HG02852 (cell line): ENCODE measurements at regions not wholly inside any gene's neighbourhood (a gene's known extent, or its start where the extent isn't known, plus 50 kb on each side); places are given as distances from the start of the nearest gene placed in this dataset.

Experiments used
- ATAC-seq: cut with Tn5 transposase; IDR thresholded peaks from one replicate; pipeline ENCODE4 v1.9.1; 2021; ENCODE audit warnings: mild to moderate bottlenecking, moderate library complexity; ENCODE audit not compliant: unreplicated experiment

DNA sequence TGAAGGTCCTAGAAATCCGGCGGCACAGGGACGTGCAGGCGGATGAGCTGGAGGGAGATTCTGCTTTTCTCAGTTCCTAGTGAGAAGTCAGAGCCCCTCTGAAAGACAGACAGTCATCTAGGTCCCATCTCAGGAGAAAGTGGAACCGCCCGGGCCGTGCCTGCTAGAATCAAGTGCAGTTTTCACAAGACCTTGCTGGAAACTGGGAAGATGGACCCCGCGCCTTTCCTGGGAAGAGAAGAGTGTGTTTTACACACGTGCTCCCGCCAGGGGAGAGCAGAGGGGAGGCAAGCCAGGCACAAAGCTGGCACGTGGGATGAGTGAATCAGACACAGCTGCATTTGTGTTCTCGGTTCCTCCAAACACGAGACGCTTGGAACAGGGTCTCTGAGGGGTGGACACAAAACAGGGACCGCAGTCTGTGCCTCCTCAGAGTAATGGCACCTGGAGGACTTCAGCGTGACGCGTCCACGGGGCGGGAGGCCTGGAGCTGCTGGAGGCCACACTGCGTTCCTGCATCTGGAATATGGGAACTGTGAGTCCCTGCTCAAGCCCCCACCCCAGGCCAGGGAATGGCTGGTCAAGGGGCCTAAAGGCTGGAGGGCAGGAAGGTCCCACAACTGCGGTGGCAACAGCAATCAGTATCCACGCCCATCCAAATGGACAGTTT lies 218.3 kb downstream of the BRD1 start:
- ATAC-seq = no peak

DNA sequence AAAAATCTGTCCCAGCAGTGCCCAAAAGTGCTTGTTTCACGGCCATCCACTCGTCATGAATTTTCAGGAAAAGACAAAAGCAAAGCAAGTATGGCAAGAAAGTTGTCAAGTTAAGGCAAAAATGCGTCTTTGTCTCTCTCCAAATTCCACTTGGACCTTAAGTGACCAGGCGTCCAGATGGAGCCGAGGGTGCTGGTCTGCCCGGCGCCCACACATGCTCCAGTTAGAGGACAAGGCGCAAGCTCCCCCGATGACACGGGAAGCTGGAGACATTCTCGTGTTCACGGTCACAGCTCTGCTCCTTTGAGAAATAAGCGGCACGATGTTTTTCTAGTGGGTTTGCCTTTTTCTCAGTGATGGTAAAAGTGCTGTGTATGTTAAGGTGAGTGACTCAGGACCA lies 219.0 kb downstream of the BRD1 start:
- no peak for ATAC-seq

DNA sequence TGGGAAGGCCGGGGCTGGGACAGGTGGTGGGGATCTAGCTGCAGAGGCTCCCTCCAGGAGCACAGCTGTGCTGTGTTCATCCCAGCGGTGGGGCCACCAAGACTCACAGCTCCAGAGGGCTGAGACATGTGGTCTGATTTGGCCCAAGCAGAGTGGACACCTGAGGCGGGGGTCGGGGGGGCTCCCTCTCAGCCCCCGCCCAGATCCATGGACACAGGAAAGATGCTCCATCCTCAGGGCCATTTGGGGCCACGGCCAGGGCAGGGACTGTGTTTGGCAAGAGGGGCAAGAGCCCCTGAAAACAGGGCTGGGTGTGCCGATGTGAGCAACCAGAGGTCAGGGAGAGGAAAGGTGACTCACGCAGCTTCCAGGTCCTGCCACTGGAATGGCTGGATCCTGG lies 219.4 kb downstream of the BRD1 start:
- no peak for ATAC-seq

DNA sequence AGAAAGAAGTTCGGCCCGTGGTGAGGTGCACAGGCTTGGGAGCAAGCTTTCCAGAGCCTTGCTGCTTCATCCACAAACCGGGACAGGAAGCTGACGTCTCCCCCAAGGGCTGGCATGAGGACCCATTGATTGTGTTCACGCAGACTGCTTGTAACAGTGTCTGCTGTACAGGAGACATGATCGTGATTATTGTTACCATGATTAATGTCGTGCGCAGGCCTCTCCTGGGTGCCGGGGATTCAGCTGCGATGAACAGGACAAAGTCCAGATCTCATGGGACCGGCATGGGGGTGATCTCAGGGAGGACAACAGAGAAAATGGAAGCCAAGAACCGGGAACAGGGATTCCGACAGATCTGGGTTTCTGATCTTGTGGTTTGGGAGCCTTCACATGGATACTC lies 219.9 kb downstream of the BRD1 start:
- ATAC-seq = no peak

DNA sequence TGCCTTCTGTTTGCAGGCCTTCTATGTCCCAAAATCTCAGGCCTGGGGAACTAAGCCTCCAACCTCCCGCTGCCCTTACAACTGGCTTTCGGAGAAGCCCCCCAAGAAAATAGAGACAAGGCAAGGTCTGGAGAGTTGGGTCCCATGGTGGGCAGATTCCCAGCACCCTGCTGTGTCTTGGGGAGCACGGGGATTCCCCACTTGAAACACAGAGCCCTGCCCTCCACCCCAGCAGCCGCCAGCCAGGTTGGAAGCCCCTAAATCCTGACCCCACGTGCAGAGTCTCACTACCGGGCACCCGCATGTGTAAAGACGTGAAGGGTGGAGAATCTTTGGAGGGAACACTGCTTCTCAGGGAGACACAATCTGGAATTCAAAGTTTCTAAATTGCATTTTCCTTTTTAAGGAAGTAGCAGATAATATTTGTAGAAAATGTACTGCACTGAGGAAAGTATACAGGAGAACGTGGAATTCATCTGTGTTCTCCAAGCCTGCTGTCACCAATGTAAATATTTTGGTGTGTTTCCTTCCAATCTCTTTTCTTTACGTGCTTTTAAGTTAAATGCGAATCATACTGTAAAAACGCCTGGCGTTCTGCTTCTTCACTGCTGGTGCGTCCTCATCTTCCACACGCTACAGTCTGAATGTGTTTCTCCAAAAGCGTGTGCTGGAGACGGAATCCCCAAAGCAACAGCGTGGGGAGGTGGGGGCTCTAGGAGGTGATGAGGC lies 220.9 kb downstream of the BRD1 start:
- no peak for ATAC-seq

DNA sequence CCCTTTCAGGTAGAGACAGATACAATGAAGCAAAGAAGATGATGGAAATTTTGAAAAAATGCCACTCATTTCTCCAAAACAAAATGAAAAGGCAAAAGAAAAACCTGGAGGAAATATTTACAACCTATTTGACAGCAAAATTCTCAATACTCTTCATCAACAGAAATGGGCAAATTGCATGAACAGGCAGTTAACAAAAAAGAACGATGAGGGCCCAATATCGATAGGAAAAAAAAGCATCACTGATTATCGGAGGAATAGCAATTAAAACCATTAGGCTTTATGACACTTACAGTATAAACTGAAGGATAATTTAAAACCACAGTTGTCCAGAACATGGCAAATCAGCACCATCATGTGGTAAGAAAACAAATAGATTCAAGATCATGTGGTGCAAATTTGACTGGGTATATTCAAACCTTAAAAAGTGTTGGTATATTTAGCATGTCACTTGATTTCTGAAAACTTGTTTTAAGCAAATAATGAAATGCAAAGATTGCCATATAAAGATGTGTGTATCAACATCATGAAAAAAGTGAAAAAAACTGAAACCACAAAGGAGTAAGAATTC lies 222.9 kb downstream of the BRD1 start:
- no peak for ATAC-seq

DNA sequence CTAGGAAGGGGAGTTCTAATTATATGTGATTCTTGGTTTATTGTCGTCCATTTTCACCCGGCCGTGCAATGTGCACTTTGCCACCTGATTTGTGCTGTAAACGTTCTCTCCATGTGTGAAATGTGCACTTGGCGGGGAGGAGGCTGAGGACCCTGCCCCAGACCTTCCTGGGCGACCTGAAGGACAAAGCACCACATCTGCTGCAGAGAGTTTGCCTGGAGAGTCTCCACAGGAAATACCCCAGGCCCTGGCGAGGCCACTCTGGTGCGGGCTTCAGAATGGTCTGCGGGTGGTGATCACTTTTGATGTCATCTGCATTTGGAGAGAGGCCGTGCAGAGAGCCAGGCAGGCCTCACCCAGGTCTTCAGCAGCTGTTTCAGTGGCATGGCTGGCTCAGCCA lies 224.7 kb downstream of the BRD1 start:
- ATAC-seq = no peak

DNA sequence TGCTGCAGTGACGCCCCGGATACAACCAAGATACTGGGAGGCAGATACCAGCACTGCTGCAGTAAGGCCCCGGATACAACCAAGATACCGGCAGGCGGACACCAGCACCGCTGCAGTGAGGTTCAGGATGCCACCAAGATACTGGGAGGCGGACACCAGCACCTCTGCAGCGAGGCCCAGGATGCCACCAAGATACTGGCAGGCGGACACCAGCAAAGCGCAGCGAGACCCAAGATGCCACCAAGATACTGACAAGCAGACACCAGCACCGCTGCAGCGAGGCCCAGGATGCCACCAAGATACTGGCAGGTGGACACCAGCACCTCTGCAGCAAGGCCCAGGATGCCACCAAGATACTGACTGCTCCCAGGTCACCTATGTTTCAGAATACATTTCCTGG lies 225.2 kb downstream of the BRD1 start:
- ATAC-seq = no peak

DNA sequence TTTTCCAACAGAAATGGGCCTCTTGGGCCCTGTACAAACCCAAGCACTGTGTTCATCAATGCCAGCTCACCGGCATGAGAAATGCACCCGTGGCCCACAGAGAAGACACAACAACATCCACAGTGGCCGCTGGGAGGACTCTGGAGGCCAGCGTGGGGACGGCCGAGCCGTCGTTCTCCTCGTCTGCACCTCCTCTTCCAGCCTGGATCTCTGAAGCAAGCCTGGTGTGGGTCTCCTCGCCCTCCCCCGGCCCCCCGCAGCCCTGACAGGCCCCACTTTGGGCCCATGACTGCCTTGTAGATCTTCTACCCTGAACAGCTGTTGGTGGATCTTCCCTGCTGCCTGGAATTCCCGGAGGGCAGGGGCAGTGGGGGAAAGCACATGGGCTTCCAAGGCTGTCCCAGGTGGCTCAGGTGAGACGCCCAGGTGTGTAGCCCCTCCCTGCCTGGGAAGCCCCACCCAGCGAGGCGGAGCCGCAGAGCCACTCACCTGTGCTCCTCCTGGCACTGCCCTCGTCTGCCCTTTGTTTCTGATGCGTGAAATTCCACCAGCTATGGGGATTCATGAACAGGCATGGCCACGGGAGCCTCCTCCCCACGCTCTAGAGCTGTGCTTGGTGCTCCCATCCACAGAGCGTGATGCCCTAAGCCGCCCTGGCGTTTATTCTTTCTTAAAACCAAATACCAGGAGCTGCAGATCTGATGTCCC lies 225.9 kb downstream of the BRD1 start:
- ATAC-seq = no peak

DNA sequence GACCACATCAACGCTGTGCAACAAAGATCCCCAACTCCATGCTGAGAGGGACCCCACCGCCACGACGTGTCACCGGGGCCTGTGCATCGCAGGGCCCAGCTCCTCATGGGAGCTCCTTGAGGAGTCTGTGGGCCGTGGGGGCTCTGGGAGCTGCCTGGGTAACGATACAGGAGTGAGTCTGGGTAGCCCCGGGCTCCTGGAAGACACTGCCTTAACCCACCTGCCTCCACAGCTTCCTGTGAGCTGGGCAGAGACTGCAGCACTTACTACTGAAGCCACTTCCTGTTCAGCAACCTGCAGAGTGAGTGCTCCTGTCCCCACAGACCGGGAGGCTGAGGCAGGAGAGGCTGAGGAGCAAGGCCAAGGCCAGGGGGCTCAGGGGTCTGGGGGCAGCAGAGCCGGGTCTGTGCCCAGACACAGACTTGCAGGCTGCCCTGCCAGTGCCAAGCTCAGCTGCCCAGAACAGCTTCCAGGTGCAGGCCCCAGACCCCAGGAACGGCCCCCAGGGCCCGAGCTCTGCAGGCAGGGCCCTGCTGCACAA lies 226.7 kb downstream of the BRD1 start:
- ATAC-seq = no peak

DNA sequence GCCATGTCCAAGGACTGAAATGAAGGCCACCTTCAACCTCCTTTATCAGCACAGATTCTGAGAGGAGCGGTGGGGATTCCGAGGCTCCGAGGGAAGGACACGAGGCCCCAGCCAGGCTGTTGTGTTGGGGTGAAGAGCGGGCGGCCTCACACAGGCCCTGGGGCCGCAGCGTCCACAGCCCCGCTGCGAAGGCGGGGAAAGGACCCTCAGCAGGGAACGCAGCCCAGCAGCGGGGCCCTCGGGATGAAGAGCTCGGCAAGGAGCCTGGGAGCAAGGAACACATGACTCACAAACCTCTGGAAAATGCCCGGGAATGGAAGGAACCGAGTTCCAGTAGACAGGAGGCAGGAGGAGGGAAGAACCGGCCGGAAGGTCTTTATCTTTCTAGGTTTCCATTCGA lies 227.2 kb downstream of the BRD1 start:
- no peak for ATAC-seq

DNA sequence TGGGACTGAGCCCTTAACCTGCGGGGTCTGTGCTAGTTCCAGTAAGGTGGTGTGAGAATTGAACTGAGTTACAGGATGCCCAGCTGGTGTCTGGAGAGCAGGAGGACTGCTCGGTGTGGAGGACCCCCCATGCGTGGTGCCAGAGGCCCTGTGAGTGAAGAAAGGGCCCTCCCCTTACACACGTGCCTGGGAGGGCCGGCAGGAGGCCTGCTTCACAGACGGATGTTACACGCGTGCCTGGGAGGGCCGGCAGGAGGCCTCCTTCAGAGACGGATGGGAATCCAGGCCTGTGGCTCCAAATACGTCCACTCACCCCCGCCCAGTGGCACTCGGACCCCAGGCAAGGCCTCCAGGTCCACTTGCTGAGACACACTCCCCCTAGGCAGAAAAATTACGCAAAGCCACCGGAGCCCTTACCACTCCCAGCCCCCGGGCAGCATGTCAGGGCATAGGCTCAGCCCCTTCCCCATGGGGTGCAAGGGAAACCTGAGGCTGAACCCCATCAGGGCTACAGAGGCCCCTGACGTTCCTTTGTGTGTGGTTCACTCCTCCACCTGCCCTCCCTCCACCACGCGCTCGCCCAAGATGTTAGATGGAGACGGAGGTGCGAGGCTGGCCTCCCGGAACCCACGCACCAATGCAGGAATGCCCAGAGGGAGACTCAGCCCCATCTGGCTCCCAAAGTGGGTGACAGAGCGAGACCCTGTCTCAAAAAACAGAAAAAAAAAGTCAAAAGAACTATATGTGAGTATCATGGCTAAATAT lies 227.8 kb downstream of the BRD1 start:
- no peak for ATAC-seq

DNA sequence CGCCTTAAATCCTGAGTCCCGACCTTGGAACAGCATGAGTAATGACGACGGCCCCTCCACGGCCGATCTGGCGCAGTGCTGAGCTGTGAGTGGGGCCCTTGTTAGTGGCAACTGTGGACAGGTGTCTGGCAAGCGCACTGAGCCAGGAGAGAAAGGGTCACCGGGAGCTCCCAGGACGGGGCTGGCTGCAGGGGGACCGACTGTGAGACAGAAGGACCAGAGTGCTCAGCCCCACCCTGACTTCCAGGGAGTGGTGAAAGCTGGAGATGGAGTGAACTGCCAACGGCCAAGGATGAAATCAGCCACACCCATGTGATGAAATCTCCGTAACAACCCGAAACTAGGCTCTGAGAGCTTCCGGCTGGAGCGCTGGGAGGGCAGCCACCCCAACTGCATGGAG lies 228.6 kb downstream of the BRD1 start:
- ATAC-seq = no peak

DNA sequence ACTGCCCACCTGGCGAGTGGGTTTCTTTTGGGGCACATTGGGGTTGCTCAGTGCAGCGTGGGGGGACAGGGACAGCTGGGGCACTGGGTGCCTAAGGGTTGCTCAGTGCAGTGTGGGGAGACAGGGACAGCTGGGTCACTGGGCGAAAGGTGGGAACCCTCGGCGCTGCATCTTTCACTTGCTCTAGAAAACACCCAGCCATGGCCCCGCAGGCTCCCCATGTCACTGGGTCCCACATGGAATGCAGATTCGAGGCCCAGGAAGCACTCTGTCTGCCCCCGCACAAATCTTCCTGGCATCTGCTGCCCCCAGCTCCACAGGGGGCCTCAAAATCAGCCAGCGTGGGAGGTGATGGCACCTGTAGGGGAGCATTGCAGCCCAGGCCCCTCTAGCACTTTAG lies 229.3 kb downstream of the BRD1 start:
- no peak for ATAC-seq

DNA sequence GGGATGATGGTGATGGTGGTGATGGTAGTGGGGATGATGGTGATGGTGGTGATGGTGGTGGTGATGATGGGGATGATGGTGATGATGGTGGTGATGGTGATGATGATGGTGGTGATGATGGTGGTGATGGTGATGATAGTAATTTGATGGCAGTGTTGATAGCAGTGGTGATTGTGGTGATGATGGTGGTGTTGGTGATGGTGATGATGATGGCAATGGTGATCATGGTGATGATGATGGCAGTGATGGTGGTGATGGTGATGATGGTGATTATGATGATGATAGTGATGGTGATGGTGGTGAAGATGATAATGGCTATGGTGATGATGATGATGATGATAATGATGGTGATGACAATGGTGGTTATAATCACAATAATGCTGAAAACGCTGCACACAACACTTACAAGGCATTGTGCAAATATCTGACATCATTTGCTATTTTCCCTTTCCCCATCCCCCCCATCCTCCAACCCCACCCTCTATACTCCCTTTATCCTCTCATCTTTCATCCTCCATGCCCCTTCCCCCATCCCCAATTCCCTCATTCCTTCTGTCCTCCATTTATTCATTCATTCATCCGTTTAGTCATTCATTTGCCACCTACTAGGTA lies 230.1 kb downstream of the BRD1 start:
- ATAC-seq = no peak

DNA sequence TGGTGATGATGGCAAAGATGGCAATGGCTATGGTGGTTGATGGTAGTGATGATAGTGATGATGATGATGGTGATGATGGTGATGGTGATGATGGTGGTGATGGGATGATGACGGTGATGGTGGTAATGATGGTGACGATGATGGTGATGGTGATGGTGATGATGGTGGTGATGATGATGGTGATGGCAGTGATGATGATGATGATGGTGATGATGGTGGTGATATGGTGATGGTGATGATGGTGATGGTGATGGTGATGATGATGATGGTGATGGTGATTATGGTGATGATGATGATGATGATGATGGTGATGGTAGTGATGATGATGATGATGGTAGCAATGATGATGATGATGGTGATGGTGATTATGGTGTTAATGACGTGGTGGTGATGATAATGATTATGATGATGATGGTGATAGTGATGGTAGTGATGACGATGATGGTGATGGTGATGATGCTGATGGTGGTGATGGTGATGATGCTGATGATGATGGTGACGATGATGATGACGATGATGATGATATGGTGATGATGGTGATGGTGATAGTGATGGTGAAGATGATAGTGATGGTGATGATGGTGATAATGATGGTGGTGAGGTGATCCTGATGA lies 232.1 kb downstream of the BRD1 start:
- ATAC-seq = no peak

DNA sequence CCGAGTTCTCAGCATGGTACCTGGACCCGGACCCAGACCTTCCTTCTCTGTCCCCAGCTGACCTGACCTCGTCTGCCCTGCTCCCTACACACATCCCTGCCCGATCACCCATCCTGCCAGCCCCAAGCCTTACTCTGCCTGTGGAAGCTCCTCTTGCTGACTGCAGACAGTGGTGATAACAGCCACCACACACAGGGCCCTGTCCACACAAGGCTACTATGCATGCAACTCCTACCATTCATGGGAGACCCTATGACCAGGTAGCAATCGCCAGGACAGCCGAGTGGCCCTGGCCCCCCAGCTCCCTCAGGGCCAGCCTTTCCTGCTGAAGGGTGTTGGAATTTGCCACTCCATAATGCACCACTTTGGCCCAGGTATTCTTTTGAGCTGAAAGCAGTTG lies 233.6 kb downstream of the BRD1 start:
- no peak for ATAC-seq

DNA sequence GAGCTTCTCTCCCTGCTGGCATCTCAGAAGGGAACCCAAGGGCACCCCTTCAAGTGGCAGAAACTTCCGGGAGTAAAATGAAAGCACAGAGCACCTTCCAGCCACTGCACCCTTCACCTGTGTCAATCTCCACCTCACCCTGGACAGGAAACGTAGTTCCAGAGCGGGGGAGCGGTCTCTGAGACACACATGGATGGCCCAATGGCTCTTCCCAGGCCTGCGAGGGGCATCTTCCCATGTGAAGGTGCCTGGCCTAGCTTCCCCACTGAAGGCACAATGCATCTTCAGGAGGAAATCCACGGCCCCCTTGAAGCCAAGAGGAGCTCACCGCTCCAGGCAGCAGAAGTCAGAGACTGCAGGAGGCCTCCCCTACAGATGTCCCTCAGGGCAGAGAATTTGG lies 234.2 kb downstream of the BRD1 start:
- ATAC-seq = no peak

DNA sequence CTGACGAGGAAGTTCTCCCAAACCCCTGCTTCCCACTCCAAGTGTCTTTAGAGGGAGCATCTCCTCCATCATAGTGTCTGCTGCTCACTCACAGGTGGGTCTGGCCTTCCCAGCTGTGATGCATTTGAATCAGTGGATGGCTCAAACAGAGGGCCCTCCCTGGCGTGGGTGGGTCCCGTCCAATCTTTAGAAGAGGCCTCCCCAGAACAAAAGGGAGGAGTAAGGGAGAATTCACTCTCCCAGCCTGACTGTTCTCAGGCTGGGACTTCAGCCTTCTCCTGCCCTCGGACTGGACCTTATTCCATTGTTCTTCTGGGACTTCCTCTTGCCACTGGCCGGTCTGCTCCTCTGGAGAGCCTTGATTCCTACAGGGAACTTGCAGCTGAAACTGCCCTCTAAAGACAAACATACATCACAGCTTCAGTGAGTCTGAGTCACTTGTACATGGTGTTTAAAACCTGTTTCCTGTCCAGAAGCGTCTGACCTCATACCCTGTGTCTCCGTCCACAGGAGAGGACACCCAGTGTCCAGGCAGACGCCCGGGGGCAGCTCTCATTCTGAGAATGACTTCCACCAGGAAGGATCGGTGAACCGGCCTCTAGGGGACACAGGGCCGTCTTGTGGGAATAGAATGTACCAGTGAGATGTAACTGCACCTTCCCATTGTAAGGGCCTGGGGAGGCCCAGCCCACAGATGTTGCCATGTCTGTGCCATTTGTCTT lies 234.7 kb downstream of the BRD1 start:
- no peak for ATAC-seq
